H1 (cell line): ENCODE measurements at regions not wholly inside any gene's neighbourhood (a gene's known extent, or its start where the extent isn't known, plus 50 kb on each side); places are given as distances from the start of the nearest gene placed in this dataset.

ENCODE experiments used
- CTCF ChIA-PET: fragments of 300-600 bp; sonication (Branson Sonifier 250); formaldehyde crosslinking; loops from one replicate; lab custom pipeline; 2021; ENCODE audit not compliant: partially characterized antibody; lab: Charles Lee
- POLR2A ChIA-PET: fragments of 300-600 bp; sonication (Branson Sonifier 250); formaldehyde crosslinking; loops from one replicate; lab custom pipeline; 2021; ENCODE audit warnings: inconsistent platforms; ENCODE audit not compliant: partially characterized antibody; lab: Charles Lee
- DNase-seq, 2 experiments: peaks; one replicate each; pipeline versions ENCODE4 v3.0.0 to v3.0.0-alpha.2; 2010 to 2022; ENCODE audit warnings: low spot score in 2 of 2, low read depth in 1 of 2, mixed read lengths in 1 of 2
- FAIRE-seq: peaks from 2 replicates; lab custom pipeline; 2011; peaks lifted over from hg19 to GRCh38; lab: Jason Lieb, UNC
- H2AFZ ChIP-seq: 2 replicates; pipeline ENCODE4 v1.8.1; 2012; ENCODE audit warnings: low read length, inconsistent platforms
- H2AK5ac ChIP-seq: 2 replicates; pipeline ENCODE4 v1.6.1; 2013; ENCODE audit warnings: low read depth, low read length
- H2BK120ac ChIP-seq: replicated peaks from 2 replicates; pipeline ENCODE3; 2013; ENCODE audit warnings: low read depth, low read length, inconsistent platforms
- H2BK12ac ChIP-seq: 2 replicates; pipeline ENCODE4 v1.6.1; 2013; ENCODE audit warnings: low read depth, low read length
- H2BK15ac ChIP-seq: 2 replicates; pipeline ENCODE4 v1.6.1; 2013; ENCODE audit warnings: low read length
- H2BK20ac ChIP-seq: 2 replicates; pipeline ENCODE4 v1.6.1; 2013; ENCODE audit warnings: low read length
- H2BK5ac ChIP-seq: 2 replicates; pipeline ENCODE4 v1.6.1; 2013; ENCODE audit warnings: low read depth, low read length
- H3K14ac ChIP-seq: 2 replicates; pipeline ENCODE4 v1.6.1; 2013; ENCODE audit warnings: inconsistent platforms; ENCODE audit not compliant: insufficient read length
- H3K18ac ChIP-seq: 2 replicates; pipeline ENCODE4 v1.6.1; 2013; ENCODE audit warnings: low read length; ENCODE audit errors: extremely low read depth
- H3K23ac ChIP-seq: 2 replicates; pipeline ENCODE4 v1.6.1; 2013; ENCODE audit warnings: inconsistent platforms; ENCODE audit not compliant: insufficient read length
- H3K23me2 ChIP-seq: 2 replicates; pipeline ENCODE4 v1.6.1; 2013; ENCODE audit warnings: low read depth, low read length
- H3K27ac ChIP-seq: 2 replicates; pipeline ENCODE4 v1.6.1; 2011; ENCODE audit warnings: low read depth, low read length, inconsistent platforms
- H3K27me3 ChIP-seq, 4 experiments: replicated peaks in 1 of 4; 1 replicate in 1 of 4; 2 replicates in 3 of 4; pipeline versions ENCODE4 v1.6.1 to v1.8.1; 2011 to 2013; ENCODE audit warnings: low read length in 3 of 4, mild to moderate bottlenecking in 3 of 4, inconsistent platforms in 2 of 4, mixed read lengths in 2 of 4, moderate library complexity in 1 of 4; ENCODE audit not compliant: control insufficient read depth in 3 of 4, insufficient read depth in 3 of 4; ENCODE audit errors: extremely low read depth in 1 of 4
- H3K36me3 ChIP-seq, 4 experiments: 2 replicates each; pipeline versions ENCODE4 v1.6.1 to v1.8.1; 2011 to 2013; ENCODE audit warnings: mild to moderate bottlenecking in 4 of 4, low read length in 3 of 4, moderate library complexity in 2 of 4, control low read depth in 1 of 4, inconsistent platforms in 1 of 4; ENCODE audit not compliant: insufficient read depth in 4 of 4, control insufficient read depth in 2 of 4
- H3K4ac ChIP-seq: replicated peaks from 2 replicates; pipeline ENCODE3; 2013; ENCODE audit warnings: low read length, low read depth, mixed read lengths, inconsistent platforms; ENCODE audit not compliant: insufficient read length
- H3K4me1 ChIP-seq, 4 experiments: replicated peaks in 1 of 4; 1 replicate in 1 of 4; 2 replicates in 3 of 4; pipeline versions ENCODE4 v1.6.1 to v1.8.1; 2011 to 2013; ENCODE audit warnings: low read length in 3 of 4, inconsistent platforms in 2 of 4, mixed read lengths in 1 of 4; ENCODE audit not compliant: insufficient read depth in 4 of 4, control insufficient read depth in 3 of 4
- H3K4me2 ChIP-seq, 2 experiments: 2 replicates each; pipeline versions ENCODE4 v1.6.1 to v1.8.1; 2011 to 2013; ENCODE audit warnings: low read depth in 2 of 2, low read length in 2 of 2, control low read depth in 1 of 2, inconsistent platforms in 1 of 2, mild to moderate bottlenecking in 1 of 2; ENCODE audit not compliant: insufficient read depth in 1 of 2
- H3K4me3 ChIP-seq, 4 experiments: fragments of 200-600, 300-600 bp in 1 of 4; sonication (generic), shearing (Covaris generic), sonication (Bioruptor Twin) in 1 of 4; 2 replicates each; pipeline versions ENCODE4 v1.5.1 to v1.8.1; 2011 to 2016; ENCODE audit warnings: low read length in 4 of 4, low read depth in 3 of 4, control low read depth in 2 of 4, inconsistent platforms in 2 of 4, mild to moderate bottlenecking in 2 of 4, mixed read lengths in 1 of 4, moderate library complexity in 1 of 4; ENCODE audit not compliant: insufficient read depth in 2 of 4; ENCODE audit errors: extremely low read depth in 1 of 4
- H3K56ac ChIP-seq: replicated peaks from 2 replicates; pipeline ENCODE3; 2013; ENCODE audit warnings: low read depth, mild to moderate bottlenecking, mixed read lengths, low read length, inconsistent platforms; ENCODE audit not compliant: insufficient read length
- H3K79me1 ChIP-seq: 2 replicates; pipeline ENCODE4 v1.6.1; 2013; ENCODE audit warnings: low read depth, low read length, control low read depth
- H3K79me2 ChIP-seq, 2 experiments: 2 replicates each; pipeline versions ENCODE4 v1.6.1 to v1.8.1; 2012 to 2013; ENCODE audit warnings: low read length in 2 of 2, mild to moderate bottlenecking in 2 of 2, inconsistent platforms in 1 of 2; ENCODE audit not compliant: insufficient read depth in 2 of 2, control insufficient read depth in 1 of 2
- H3K9ac ChIP-seq, 4 experiments: replicated peaks in 1 of 4; 1 replicate in 1 of 4; 2 replicates in 3 of 4; pipeline versions ENCODE4 v1.6.1 to v1.8.1; 2011 to 2013; ENCODE audit warnings: low read depth in 3 of 4, low read length in 3 of 4, control low read depth in 2 of 4, mild to moderate bottlenecking in 2 of 4, moderate library complexity in 2 of 4, inconsistent platforms in 1 of 4; ENCODE audit errors: extremely low read depth in 1 of 4
- H3K9me3 ChIP-seq, 2 experiments: 2 replicates each; pipeline versions ENCODE4 v1.6.1 to v1.8.1; 2012 to 2013; ENCODE audit warnings: mild to moderate bottlenecking in 2 of 2, moderate library complexity in 2 of 2, control low read depth in 1 of 2, inconsistent platforms in 1 of 2, low read depth in 1 of 2, low read length in 1 of 2, mixed read lengths in 1 of 2; ENCODE audit not compliant: insufficient read depth in 2 of 2
- H4K20me1 ChIP-seq, 2 experiments: replicated peaks in 1 of 2; 2 replicates each; pipeline versions ENCODE3 to v1.8.1; 2011 to 2013; ENCODE audit warnings: inconsistent platforms in 2 of 2, low read length in 2 of 2, mild to moderate bottlenecking in 1 of 2; ENCODE audit not compliant: insufficient read depth in 2 of 2, control insufficient read depth in 1 of 2
- H4K5ac ChIP-seq: 2 replicates; pipeline ENCODE4 v1.6.1; 2013; ENCODE audit warnings: low read length, low read depth, mixed read lengths, inconsistent platforms; ENCODE audit not compliant: insufficient read length
- H4K8ac ChIP-seq: 2 replicates; pipeline ENCODE4 v1.8.0; 2013; ENCODE audit warnings: mild to moderate bottlenecking, moderate library complexity, low read length, inconsistent platforms; ENCODE audit not compliant: insufficient read depth; ENCODE audit errors: extremely low read depth
- H4K91ac ChIP-seq: replicated peaks from 2 replicates; pipeline ENCODE3; 2013; ENCODE audit warnings: low read length, mixed read lengths, inconsistent platforms; ENCODE audit not compliant: insufficient read length
- BRCA1 ChIP-seq: IDR thresholded peaks from 2 replicates; pipeline ENCODE4 v1.6.1; 2012; ENCODE audit warnings: low read depth, low read length, improper control_type of control experiment
- CHD1 ChIP-seq: IDR thresholded peaks from 2 replicates; pipeline ENCODE4 v1.6.1; 2012; ENCODE audit warnings: low read depth, low read length, improper control_type of control experiment
- CHD2 ChIP-seq: IDR thresholded peaks from 2 replicates; pipeline ENCODE4 v1.6.1; 2012; ENCODE audit warnings: low read length, improper control_type of control experiment
- HDAC6 ChIP-seq: IDR thresholded peaks from one replicate; pipeline ENCODE4 v1.7.1; 2012; ENCODE audit warnings: low read depth, mild to moderate bottlenecking, inconsistent platforms, low read length, moderate library complexity
- JUN ChIP-seq: IDR thresholded peaks from 2 replicates; pipeline ENCODE4 v1.6.1; 2011; ENCODE audit warnings: low read depth, mild to moderate bottlenecking, improper control_type of control experiment, low read length
- JUND ChIP-seq: IDR thresholded peaks from 2 replicates; pipeline ENCODE4 v1.6.1; 2011; ENCODE audit warnings: mild to moderate bottlenecking, improper control_type of control experiment, low read length
- KDM5A ChIP-seq: fragments of 200-600 bp; IDR thresholded peaks from 2 replicates; pipeline ENCODE4 v1.7.1; 2012; ENCODE audit warnings: mild to moderate bottlenecking, low read length, inconsistent platforms, mixed read lengths
- RFX5 ChIP-seq: IDR thresholded peaks from 2 replicates; pipeline ENCODE4 v1.6.1; 2011; ENCODE audit warnings: low read depth, low read length, improper control_type of control experiment, borderline replicate concordance
- SP2 ChIP-seq: IDR thresholded peaks from 2 replicates; pipeline ENCODE4 v1.6.1; 2012; ENCODE audit warnings: mild to moderate bottlenecking, low read length, inconsistent platforms
- TBP ChIP-seq: IDR thresholded peaks from 2 replicates; pipeline ENCODE4 v1.6.1; 2011; ENCODE audit warnings: low read depth, low read length, improper control_type of control experiment
- WGBS, 2 experiments: shearing (Covaris generic) in 1 of 2; methylation state at CpG; one replicate each; pipeline versions ENCODE4 v1.1.6 to v1.1.7; 2013 to 2015; ENCODE audit warnings: low lambda C conversion rate in 2 of 2, mixed read lengths in 2 of 2, inconsistent platforms in 1 of 2, low coverage in 1 of 2, missing lambda C conversion rate in 1 of 2; ENCODE audit not compliant: insufficient replicate concordance in 2 of 2, insufficient coverage in 1 of 2, insufficient read length in 1 of 2; ENCODE audit errors: extremely low coverage in 1 of 2, missing lambda C conversion rate in 1 of 2; 5-methylcytosine and 5-hydroxymethylcytosine counted together

- CTCF ChIA-PET, result interaction anchor here (1.4 kb wide), 1 partner anchor 35 kb away, joined by 3 read pairs; no protein-coding TSS in a partner anchor
Measured at GRCh38 chr7:45294559-45294958, 137.0 kb downstream of the RAMP3 start.

More at GRCh38 chr7:45294559-45294958, 137.0 kb downstream of the RAMP3 start:
- no peak overlapping the region for H2BK20ac ChIP-seq
- no peak overlapping the region for H2AFZ ChIP-seq
- no peak overlapping the region for H3K4ac ChIP-seq
- H3K18ac ChIP-seq, result no peak overlapping the region
- no peaks in the 10 kb centered on the region for H3K79me2 ChIP-seq
- no peaks in the 10 kb centered on the region for H3K79me1 ChIP-seq
- no peaks in the 10 kb centered on the region for H4K20me1 ChIP-seq
- no peaks in the 10 kb centered on the region for H3K23me2 ChIP-seq
- no peak overlapping the region for H2BK5ac ChIP-seq
- H3K27ac ChIP-seq, result no peak overlapping the region
- no peak overlapping the region for H4K5ac ChIP-seq
- H4K8ac ChIP-seq, result no peak overlapping the region
- WGBS, 2 experiments, result 90% methylated on average over 4 of the region's 4 CpGs; no CpG with 5 or more reads in 1 of the 2 experiments
- H2BK120ac ChIP-seq, result no peak overlapping the region
- POLR2A ChIA-PET, result no interaction called here
- H3K14ac ChIP-seq, result no peak overlapping the region
- no peaks in the 10 kb centered on the region for H3K36me3 ChIP-seq
- H3K9ac ChIP-seq, result no peak overlapping the region
- no peak overlapping the region for H2BK15ac ChIP-seq
- no peak overlapping the region for H2AK5ac ChIP-seq
- no peaks in the 10 kb centered on the region; a peak in 1 of 4 replicates for H3K9me3 ChIP-seq
- H3K23ac ChIP-seq, result no peak overlapping the region
- H3K4me2 ChIP-seq, result no peak overlapping the region
- TF ChIP-seq CHD2 (no peak), KDM5A (no peak), CHD1 (no peak), RFX5 (no peak), BRCA1 (no peak), TBP (no peak), HDAC6 (no peak), SP2 (no peak), JUN (no peak), JUND (no peak)
- H4K91ac ChIP-seq, result no peak overlapping the region
- FAIRE-seq, result no peak
- DNase-seq, result no peak
- no peaks in the 10 kb centered on the region for H3K27me3 ChIP-seq
- no peaks in the 10 kb centered on the region for H3K4me1 ChIP-seq
- H2BK12ac ChIP-seq, result no peak overlapping the region
- H3K4me3 ChIP-seq, result no peak overlapping the region
- no peak overlapping the region for H3K56ac ChIP-seq
